WI38 (cell line): ENCODE measurements at regions not wholly inside any gene's neighbourhood (a gene's known extent, or its start where the extent isn't known, plus 50 kb on each side); places are given as distances from the start of the nearest gene placed in this dataset.
"Not testable (repeated sequence)": the region's sequence is repeated elsewhere in the genome, so short reads cannot be mapped to it uniquely, and the experiment has no call there.

Source experiments
- H3K4me3 ChIP-seq: 2 replicates; pipeline ENCODE4 v1.5.1; 2011; ENCODE audit warnings: low read depth, mild to moderate bottlenecking, control low read depth, low read length
- TF ChIP-seq, protein P1 (sequence below): IDR thresholded peaks from 2 replicates; pipeline ENCODE4 v1.5.1; 2012; ENCODE audit warnings: low read depth, mild to moderate bottlenecking, control low read depth, low read length

DNA sequence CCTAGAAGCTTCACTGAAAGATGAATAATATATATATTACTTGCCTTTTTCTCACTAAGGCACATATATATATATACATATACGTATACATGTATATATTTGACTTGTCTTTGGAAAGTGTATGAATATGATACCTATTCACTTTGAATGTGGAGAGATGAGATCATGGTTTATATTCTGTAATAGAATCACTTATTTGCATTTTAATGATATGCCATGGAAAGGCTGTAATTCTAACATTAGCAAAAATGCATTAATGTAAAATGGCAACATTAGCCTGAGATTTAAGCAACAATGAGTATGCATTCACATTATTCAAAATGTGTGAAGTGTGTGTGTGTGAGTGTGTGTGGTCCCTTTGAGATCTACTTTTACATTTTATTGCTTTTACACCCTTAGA, 54.5 kb upstream of the PRKD1 start:
- TF ChIP-seq, protein P1, sequence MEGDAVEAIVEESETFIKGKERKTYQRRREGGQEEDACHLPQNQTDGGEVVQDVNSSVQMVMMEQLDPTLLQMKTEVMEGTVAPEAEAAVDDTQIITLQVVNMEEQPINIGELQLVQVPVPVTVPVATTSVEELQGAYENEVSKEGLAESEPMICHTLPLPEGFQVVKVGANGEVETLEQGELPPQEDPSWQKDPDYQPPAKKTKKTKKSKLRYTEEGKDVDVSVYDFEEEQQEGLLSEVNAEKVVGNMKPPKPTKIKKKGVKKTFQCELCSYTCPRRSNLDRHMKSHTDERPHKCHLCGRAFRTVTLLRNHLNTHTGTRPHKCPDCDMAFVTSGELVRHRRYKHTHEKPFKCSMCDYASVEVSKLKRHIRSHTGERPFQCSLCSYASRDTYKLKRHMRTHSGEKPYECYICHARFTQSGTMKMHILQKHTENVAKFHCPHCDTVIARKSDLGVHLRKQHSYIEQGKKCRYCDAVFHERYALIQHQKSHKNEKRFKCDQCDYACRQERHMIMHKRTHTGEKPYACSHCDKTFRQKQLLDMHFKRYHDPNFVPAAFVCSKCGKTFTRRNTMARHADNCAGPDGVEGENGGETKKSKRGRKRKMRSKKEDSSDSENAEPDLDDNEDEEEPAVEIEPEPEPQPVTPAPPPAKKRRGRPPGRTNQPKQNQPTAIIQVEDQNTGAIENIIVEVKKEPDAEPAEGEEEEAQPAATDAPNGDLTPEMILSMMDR: no peak
- no peak overlapping the region for H3K4me3 ChIP-seq

DNA sequence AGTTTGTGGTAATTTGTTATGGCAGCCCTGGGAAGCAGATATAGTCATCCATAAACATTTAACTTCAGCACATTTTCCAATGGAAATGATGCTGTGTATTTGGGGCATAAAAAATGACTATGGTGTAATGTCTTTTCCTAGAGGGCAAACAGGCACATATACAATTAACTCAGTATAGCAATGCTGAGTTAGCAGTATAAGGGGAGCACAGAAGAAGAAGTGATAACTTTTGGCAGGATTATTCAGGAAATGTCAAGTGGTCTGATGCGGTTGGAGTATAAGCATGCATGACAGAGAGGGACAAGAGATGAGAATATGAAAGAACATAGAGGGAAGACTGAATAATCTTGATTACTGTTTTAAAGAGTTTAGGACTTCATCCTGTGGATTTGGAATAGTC, 55.3 kb upstream of the PRKD1 start:
- H3K4me3 ChIP-seq: no peak overlapping the region
- TF ChIP-seq, protein P1: no peak

DNA sequence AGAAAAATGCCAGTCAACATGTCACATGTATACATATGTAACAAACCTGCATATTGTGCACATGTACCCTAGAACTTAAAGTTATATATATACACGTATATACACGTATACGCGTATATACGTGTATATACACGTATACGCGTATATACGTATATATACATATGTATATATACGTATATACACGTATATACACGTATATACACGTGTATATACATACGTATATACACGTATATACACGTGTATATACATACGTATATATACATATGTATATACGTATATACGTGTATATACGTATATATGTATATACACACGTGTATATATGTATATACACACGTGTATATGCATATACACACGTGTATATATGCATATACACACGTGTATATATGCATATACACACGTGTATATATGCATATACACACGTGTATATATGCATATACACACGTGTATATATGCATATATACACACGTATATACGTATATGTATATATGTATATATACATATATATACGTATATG, 62.8 kb upstream of the PRKD1 start:
- not testable (repeated sequence) for H3K4me3 ChIP-seq

DNA sequence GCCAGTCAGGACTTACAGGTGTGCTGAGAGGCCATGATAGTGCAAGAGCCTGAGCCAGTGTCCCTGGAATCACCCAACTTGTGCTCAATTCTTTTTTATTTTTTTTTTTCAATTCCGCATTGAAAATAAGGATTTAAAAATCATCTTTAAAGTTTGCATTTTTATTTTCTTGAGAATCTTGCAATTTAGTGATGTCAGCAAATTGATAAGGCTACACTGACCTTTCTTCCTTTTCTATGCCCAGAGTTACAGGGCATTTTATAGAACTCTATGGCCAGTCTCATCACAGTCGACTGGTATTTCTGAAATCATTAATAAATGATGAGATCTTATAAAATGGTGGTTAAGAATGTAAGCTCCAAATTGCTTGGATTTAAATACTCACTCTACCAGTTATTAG, 63.3 kb upstream of the PRKD1 start:
- TF ChIP-seq, protein P1: no peak
- no peak overlapping the region for H3K4me3 ChIP-seq

DNA sequence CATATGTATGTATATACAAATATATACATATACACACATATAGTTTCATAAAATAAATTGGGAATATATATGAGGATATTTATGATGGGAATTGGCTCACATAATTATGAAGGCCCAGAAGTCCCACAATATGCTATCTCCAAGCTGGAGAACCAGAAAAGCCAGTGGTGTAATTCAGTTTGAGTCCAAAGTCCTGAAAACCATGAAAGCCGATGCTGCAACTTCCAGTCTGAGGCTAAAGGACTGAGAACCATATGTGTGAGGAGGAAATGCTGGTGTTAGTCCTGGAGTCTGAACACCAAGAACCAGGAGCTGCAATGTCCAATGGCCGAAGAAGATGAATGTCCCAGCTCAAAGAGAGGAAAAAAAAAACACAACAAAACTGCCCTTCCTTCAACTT, 65.5 kb upstream of the PRKD1 start:
- H3K4me3 ChIP-seq: no peak overlapping the region
- TF ChIP-seq, protein P1: no peak

DNA sequence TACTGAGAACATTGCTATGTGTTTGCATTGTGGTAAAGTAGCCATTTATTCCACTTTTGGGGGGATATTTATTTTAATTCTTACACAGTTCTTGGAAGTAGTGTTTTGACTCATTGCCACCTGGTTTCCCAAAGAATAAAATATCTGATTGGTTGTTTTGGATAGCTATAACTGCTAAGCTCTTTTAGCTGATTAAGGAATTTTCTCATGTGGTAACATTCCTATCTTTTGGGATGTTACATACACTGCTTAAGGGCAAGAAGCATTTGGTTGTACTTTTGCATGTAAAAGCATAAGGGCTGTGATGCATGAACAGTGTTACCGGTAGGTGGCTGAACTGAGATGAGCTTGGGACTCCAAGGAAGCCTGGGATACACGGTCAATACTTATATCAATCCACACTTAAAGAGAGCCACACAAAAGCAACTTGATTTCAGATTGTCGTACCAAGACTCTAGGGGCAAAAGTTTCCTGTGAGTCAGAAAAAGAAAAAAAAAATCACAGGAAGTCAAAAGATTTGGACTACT, 71.4 kb upstream of the PRKD1 start:
- H3K4me3 ChIP-seq: no peak overlapping the region

DNA sequence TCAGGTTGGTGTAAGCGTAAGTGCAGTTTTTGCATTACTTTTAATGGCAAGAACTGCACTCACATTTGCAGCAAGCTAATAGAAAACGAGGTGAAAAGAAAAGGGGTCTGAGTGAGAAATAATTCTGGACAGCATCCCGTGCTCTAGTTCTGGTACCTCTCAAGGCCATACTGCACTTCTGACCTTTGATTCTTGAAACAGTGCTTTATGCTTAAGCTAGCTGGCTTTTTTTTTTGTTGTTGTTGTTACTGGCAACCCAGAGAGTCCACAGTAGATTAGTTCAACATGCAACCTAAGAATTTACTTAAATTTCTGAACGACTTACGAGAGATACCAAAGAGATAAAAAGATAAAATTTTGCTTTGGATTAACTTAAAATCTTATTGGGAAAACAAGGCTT, 75.2 kb upstream of the PRKD1 start:
- no peak overlapping the region for H3K4me3 ChIP-seq
- TF ChIP-seq, protein P1: no peak

More for the DNA sequence above, 71.4 kb upstream of the PRKD1 start:
- TF ChIP-seq, protein P1: no peak
